ENCODE measurements at regions not wholly inside any gene's neighbourhood (a gene's known extent, or its start where the extent isn't known, plus 50 kb on each side); places are given as distances from the start of the nearest gene placed in this dataset.
"Not testable (repeated sequence)": the region's sequence is repeated elsewhere in the genome, so short reads cannot be mapped to it uniquely, and the experiment has no call there.

DNA sequence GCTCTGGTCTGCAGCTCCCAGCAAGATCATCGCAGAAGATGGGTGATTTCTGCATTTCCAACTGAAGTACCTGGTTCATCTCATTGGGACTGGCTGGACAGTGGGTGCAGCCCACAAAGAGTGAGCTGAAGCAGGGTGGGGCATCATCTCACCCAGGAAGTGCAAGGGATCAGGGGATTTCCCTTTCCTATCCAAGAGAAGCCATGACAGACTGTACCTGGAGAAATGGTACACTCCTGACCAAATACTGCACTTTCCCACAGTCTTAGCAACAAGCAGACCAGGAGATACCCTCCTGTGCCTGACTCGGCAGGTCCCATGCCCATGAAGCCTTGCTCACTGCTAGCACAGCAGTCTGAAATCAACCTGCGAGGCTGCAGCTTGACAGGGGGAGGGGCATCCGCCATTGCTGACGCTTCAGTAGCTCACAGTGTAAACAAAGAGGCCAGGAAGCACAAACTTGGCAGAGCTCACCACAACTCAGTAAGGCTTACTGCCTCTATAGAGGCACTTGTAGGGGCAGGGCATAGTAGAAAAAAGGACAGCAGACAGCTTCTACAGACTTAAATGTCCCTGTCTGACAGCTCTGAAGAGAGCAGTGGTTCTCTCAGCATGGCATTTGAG, 60.5 kb downstream of the AREG start:
- H3K9me3 ChIP-seq (replicated peaks; ENCODE audit: low read length); H3K4me2 ChIP-seq (ENCODE audit: low read length); H3K9ac ChIP-seq (ENCODE audit: low read depth, low read length); H3K4me3 ChIP-seq (ENCODE audit: low read length); H3K36me3 ChIP-seq (ENCODE audit: insufficient read depth, low read length); H3K27me3 ChIP-seq (ENCODE audit: control insufficient read depth, insufficient read depth, low read length): not testable (repeated sequence)
- peaks cover 43% of the 10 kb centered on the region for H3K4me1 ChIP-seq (ENCODE audit: control insufficient read depth, insufficient read depth, low read length)

DNA sequence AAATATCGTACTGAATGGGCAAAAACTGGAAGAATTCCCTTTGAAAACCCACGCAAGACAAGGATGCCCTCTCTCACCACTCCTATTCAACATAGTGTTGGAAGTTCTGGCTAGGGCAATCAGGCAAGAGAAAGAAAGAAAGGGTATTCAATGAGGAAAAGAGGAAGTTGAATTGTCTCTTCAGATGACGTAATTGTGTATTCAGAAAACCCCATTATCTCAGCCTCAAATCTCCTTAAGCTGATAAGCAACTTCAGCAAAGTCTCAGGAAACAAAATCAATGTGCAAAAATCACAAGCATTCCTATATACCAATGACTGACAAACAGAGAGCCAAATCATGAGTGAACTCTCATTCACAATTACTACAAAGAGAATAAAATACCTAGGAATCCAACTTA, 64.4 kb downstream of the AREG start:
- H3K4me1 ChIP-seq (ENCODE audit: control insufficient read depth, insufficient read depth, low read length); H3K27me3 ChIP-seq (ENCODE audit: control insufficient read depth, insufficient read depth, low read length); H3K36me3 ChIP-seq (ENCODE audit: insufficient read depth, low read length); H3K9me3 ChIP-seq (replicated peaks; ENCODE audit: low read length); H3K9ac ChIP-seq (ENCODE audit: low read depth, low read length); H3K4me2 ChIP-seq (ENCODE audit: low read length); H3K4me3 ChIP-seq (ENCODE audit: low read length): not testable (repeated sequence)

GRCh38 chr4:74516303-74516702, 71.4 kb downstream of the AREG start:
- no peak overlapping the region for H3K4me2 ChIP-seq (ENCODE audit: low read length)

GRCh38 chr4:74517996-74518395, 73.1 kb downstream of the AREG start:
- H3K4me3 ChIP-seq (ENCODE audit: low read length): no peak overlapping the region
- H3K36me3 ChIP-seq (ENCODE audit: insufficient read depth, low read length): no peaks in the 10 kb centered on the region
- H3K9ac ChIP-seq (ENCODE audit: low read depth, low read length): no peak overlapping the region
- peaks cover 12% of the 10 kb centered on the region for H3K4me1 ChIP-seq (ENCODE audit: control insufficient read depth, insufficient read depth, low read length)
- H3K9me3 ChIP-seq (replicated peaks; ENCODE audit: low read length): no peaks in the 10 kb centered on the region
- H3K27me3 ChIP-seq (ENCODE audit: control insufficient read depth, insufficient read depth, low read length): no peaks in the 10 kb centered on the region
- H3K4me2 ChIP-seq (ENCODE audit: low read length): no peak overlapping the region

More at GRCh38 chr4:74516303-74516702, 71.4 kb downstream of the AREG start:
- no peaks in the 10 kb centered on the region for H3K36me3 ChIP-seq (ENCODE audit: insufficient read depth, low read length)
- H3K27me3 ChIP-seq (ENCODE audit: control insufficient read depth, insufficient read depth, low read length): no peaks in the 10 kb centered on the region
- no peak overlapping the region for H3K9ac ChIP-seq (ENCODE audit: low read depth, low read length)
- no peak overlapping the region for H3K4me3 ChIP-seq (ENCODE audit: low read length)
- no peaks in the 10 kb centered on the region for H3K4me1 ChIP-seq (ENCODE audit: control insufficient read depth, insufficient read depth, low read length)
- H3K9me3 ChIP-seq (replicated peaks; ENCODE audit: low read length): no peaks in the 10 kb centered on the region

- Histone ChIP-seq H3K36me3 (ENCODE audit: insufficient read depth, low read length) (no peaks in the 10 kb centered on the region), H3K4me1 (ENCODE audit: control insufficient read depth, insufficient read depth, low read length) (peaks cover 16% of the 10 kb centered on the region), H3K9me3 (replicated peaks; ENCODE audit: low read length) (no peaks in the 10 kb centered on the region), H3K27me3 (ENCODE audit: control insufficient read depth, insufficient read depth, low read length) (no peaks in the 10 kb centered on the region), H3K9ac (ENCODE audit: low read depth, low read length) (no peak overlapping the region), H3K4me2 (ENCODE audit: low read length) (no peak overlapping the region), H3K4me3 (ENCODE audit: low read length) (no peak overlapping the region)
Measured at GRCh38 chr4:74522251-74522991, 77.5 kb downstream of the AREG start.

- Histone ChIP-seq H3K4me3 (ENCODE audit: low read length) (no peak overlapping the region), H3K27me3 (ENCODE audit: control insufficient read depth, insufficient read depth, low read length) (no peaks in the 10 kb centered on the region), H3K9ac (ENCODE audit: low read depth, low read length) (no peak overlapping the region), H3K9me3 (replicated peaks; ENCODE audit: low read length) (no peaks in the 10 kb centered on the region), H3K36me3 (ENCODE audit: insufficient read depth, low read length) (no peaks in the 10 kb centered on the region), H3K4me1 (ENCODE audit: control insufficient read depth, insufficient read depth, low read length) (peaks cover 16% of the 10 kb centered on the region), H3K4me2 (ENCODE audit: low read length) (no peak overlapping the region)
Measured at GRCh38 chr4:74523096-74523495, 78.2 kb downstream of the AREG start.

DNA sequence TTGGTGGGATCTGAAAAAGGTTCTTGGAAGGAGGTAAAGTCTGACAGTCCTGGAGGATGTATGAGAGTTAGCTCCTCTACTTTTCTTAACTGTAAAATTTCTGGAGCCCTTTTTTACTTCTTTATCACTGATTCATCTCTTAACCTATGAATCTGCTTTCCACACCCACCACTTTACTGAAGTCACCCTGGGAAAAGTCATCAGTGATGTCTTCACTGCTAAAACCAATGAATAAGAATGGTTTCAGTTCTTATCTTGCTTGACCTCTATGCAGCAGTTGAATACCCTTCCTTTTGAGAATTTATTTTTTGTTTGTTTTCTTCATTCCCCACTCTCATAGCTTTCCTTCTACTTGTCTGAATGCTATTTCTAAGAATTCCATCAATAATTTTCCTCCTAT, 80.0 kb downstream of the AREG start:
- Histone ChIP-seq H3K4me3 (ENCODE audit: low read length) (no peak overlapping the region), H3K4me2 (ENCODE audit: low read length) (no peak overlapping the region), H3K9ac (ENCODE audit: low read depth, low read length) (no peak overlapping the region), H3K27me3 (ENCODE audit: control insufficient read depth, insufficient read depth, low read length) (no peaks in the 10 kb centered on the region), H3K4me1 (ENCODE audit: control insufficient read depth, insufficient read depth, low read length) (peaks cover 16% of the 10 kb centered on the region), H3K9me3 (replicated peaks; ENCODE audit: low read length) (no peaks in the 10 kb centered on the region), H3K36me3 (ENCODE audit: insufficient read depth, low read length) (no peaks in the 10 kb centered on the region)

- Histone ChIP-seq H3K9me3 (replicated peaks; ENCODE audit: low read length) (no peaks in the 10 kb centered on the region), H3K36me3 (ENCODE audit: insufficient read depth, low read length) (no peaks in the 10 kb centered on the region), H3K4me2 (ENCODE audit: low read length) (no peak overlapping the region), H3K27me3 (ENCODE audit: control insufficient read depth, insufficient read depth, low read length) (no peaks in the 10 kb centered on the region), H3K4me1 (ENCODE audit: control insufficient read depth, insufficient read depth, low read length) (peaks cover 16% of the 10 kb centered on the region), H3K4me3 (ENCODE audit: low read length) (no peak overlapping the region), H3K9ac (ENCODE audit: low read depth, low read length) (no peak overlapping the region)
Measured at GRCh38 chr4:74527049-74527448, 82.1 kb downstream of the AREG start.

DNA sequence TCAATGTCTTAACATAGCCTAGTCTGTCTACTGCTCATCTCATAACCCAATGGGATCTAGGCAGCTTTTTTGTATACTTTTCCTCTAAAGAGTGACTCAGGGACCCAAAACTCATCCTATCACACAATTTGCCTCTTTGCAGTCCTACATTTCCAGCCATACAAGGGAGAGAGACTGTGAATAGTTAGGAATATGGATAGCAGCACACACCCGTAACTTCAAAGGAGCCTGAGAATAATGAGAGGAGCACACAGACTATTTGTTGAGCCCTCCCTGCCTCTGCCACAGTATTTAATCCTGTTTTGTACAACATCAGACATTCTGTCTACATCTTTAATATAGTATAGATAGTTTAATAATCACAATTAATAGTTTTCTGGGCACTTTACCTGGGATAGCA, 83.2 kb downstream of the AREG start:
- no peak overlapping the region for H3K4me2 ChIP-seq (ENCODE audit: low read length)
- no peak overlapping the region for H3K4me3 ChIP-seq (ENCODE audit: low read length)
- no peaks in the 10 kb centered on the region for H3K27me3 ChIP-seq (ENCODE audit: control insufficient read depth, insufficient read depth, low read length)
- no peaks in the 10 kb centered on the region for H3K36me3 ChIP-seq (ENCODE audit: insufficient read depth, low read length)
- no peak overlapping the region for H3K9ac ChIP-seq (ENCODE audit: low read depth, low read length)
- peaks cover 5% of the 10 kb centered on the region for H3K4me1 ChIP-seq (ENCODE audit: control insufficient read depth, insufficient read depth, low read length)
- no peaks in the 10 kb centered on the region for H3K9me3 ChIP-seq (replicated peaks; ENCODE audit: low read length)

DNA sequence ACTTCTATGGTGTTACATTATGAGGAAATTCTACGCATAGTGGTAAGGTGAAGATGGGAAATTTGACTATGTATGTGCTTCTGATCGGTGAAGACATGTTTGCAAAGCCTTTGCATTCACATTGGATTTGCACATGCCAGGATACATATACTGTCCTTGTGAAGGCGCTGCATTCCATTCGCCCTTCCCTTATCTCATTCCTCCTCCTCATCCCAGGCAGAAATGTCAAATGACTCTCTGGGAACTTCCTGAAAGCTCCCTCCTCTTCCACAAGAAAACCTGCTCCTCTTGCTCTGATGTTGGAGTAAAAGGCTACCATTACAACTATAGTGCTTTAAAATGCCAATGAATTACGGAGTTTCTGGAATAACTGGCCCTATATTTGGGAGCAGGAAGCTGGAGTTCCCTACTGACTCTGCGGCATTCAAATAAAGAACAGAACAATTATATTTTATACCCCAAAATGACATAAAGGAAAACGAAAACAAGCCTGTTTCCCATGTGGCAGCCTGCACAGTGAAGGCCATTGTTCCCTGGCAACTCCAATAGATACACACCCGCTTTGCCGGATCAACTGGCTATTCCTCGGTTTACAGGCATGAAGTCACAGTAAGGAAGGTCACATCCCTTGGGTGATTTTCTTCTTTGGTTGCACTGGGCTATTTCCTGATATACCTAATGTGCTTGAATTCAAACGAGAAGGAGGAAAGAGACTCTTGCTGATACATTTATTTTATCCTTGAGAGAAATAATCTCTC, 84.5 kb downstream of the AREG start:
- peaks cover 3% of the 10 kb centered on the region for H3K4me1 ChIP-seq (ENCODE audit: control insufficient read depth, insufficient read depth, low read length)
- H3K9ac ChIP-seq (ENCODE audit: low read depth, low read length): no peak overlapping the region
- no peak overlapping the region for H3K4me3 ChIP-seq (ENCODE audit: low read length)
- H3K27me3 ChIP-seq (ENCODE audit: control insufficient read depth, insufficient read depth, low read length): no peaks in the 10 kb centered on the region
- H3K36me3 ChIP-seq (ENCODE audit: insufficient read depth, low read length): no peaks in the 10 kb centered on the region
- no peaks in the 10 kb centered on the region for H3K9me3 ChIP-seq (replicated peaks; ENCODE audit: low read length)
- H3K4me2 ChIP-seq (ENCODE audit: low read length): no peak overlapping the region

- Histone ChIP-seq H3K4me3 (ENCODE audit: low read length) (no peak overlapping the region), H3K36me3 (ENCODE audit: insufficient read depth, low read length) (no peaks in the 10 kb centered on the region), H3K4me1 (ENCODE audit: control insufficient read depth, insufficient read depth, low read length) (peaks cover 4% of the 10 kb centered on the region), H3K9ac (ENCODE audit: low read depth, low read length) (no peak overlapping the region), H3K4me2 (ENCODE audit: low read length) (no peak overlapping the region), H3K9me3 (replicated peaks; ENCODE audit: low read length) (no peaks in the 10 kb centered on the region), H3K27me3 (ENCODE audit: control insufficient read depth, insufficient read depth, low read length) (no peaks in the 10 kb centered on the region)
Measured at GRCh38 chr4:74531963-74532794, 87.2 kb downstream of the AREG start.
